Loucy (cell line): ENCODE measurements at regions not wholly inside any gene's neighbourhood (a gene's known extent, or its start where the extent isn't known, plus 50 kb on each side); places are given as distances from the start of the nearest gene placed in this dataset.

Source experiments
- H2AFZ ChIP-seq: fragments of 200-600 bp; sonication (generic); 2 replicates; pipeline ENCODE4 v1.6.0; 2016; ENCODE audit warnings: antibody characterized with exemption, mild to moderate bottlenecking, low read length, moderate library complexity
- H3F3A ChIP-seq: fragments of 200-600 bp; 2 replicates; pipeline ENCODE4 v1.6.0; 2016; ENCODE audit warnings: antibody characterized with exemption, low read depth, mild to moderate bottlenecking
- H3K27me3 ChIP-seq: fragments of 200-600 bp; sonication (generic); 2 replicates; pipeline ENCODE4 v1.6.1; 2014; ENCODE audit warnings: low read length, mild to moderate bottlenecking; ENCODE audit not compliant: insufficient read depth, poor library complexity, severe bottlenecking
- H3K36me3 ChIP-seq: fragments of 200-600 bp; sonication (generic); 2 replicates; pipeline ENCODE4 v1.6.1; 2016; ENCODE audit warnings: low read length; ENCODE audit not compliant: insufficient read depth
- H3K4me1 ChIP-seq: fragments of 200-600 bp; sonication (generic); 2 replicates; pipeline ENCODE4 v1.5.1; 2014; ENCODE audit warnings: low read length, mild to moderate bottlenecking; ENCODE audit not compliant: insufficient read depth, poor library complexity, severe bottlenecking
- H3K4me2 ChIP-seq: fragments of 200-600 bp; sonication (generic); 2 replicates; pipeline ENCODE4 v1.6.0; 2014; ENCODE audit warnings: antibody characterized with exemption, low read length, low read depth, mild to moderate bottlenecking; ENCODE audit not compliant: poor library complexity, severe bottlenecking
- H3K4me3 ChIP-seq: fragments of 200-600 bp; sonication (generic); 2 replicates; pipeline ENCODE4 v1.5.1; 2014; ENCODE audit warnings: low read length, mild to moderate bottlenecking, mixed read lengths; ENCODE audit not compliant: poor library complexity, severe bottlenecking
- H3K79me2 ChIP-seq: fragments of 200-600 bp; sonication (generic); 2 replicates; pipeline ENCODE4 v1.6.1; 2014; ENCODE audit warnings: low read length; ENCODE audit not compliant: insufficient read depth
- H3K9ac ChIP-seq: fragments of 200-600 bp; sonication (generic); 2 replicates; pipeline ENCODE4 v1.6.0; 2014; ENCODE audit warnings: mild to moderate bottlenecking, low read depth, low read length, moderate library complexity; ENCODE audit not compliant: poor library complexity, severe bottlenecking
- H3K9me2 ChIP-seq: fragments of 200-600 bp; sonication (generic); replicated peaks from 2 replicates; pipeline ENCODE4 v1.6.1; 2016; ENCODE audit warnings: low read depth, low read length, mixed read lengths
- H3K9me3 ChIP-seq: fragments of 200-600 bp; sonication (generic); 2 replicates; pipeline ENCODE4 v1.6.1; 2014; ENCODE audit warnings: mild to moderate bottlenecking, antibody characterized with exemption, low read length, low read depth; ENCODE audit not compliant: insufficient read depth
- H4K20me1 ChIP-seq: fragments of 200-600 bp; sonication (generic); 2 replicates; pipeline ENCODE4 v1.6.0; 2014; ENCODE audit warnings: antibody characterized with exemption, low read length, mild to moderate bottlenecking; ENCODE audit not compliant: insufficient read depth, poor library complexity, severe bottlenecking
- CTCF ChIP-seq: fragments of 200-600 bp; sonication (generic); conservative IDR thresholded peaks from 2 replicates; pipeline ENCODE4 v1.5.1; 2014; ENCODE audit warnings: mild to moderate bottlenecking, antibody characterized with exemption, low read length
- EZH2phosphoT487 ChIP-seq: fragments of 200-600 bp; IDR thresholded peaks from 2 replicates; pipeline ENCODE4 v1.6.1; 2018; ENCODE audit warnings: antibody characterized with exemption, mild to moderate bottlenecking, moderate library complexity, borderline replicate concordance

GRCh38 chr4:89427782-89428181 lies 120.2 kb upstream of the GPRIN3 start:
- Histone ChIP-seq H3F3A (no peaks in the 10 kb centered on the region), H3K27me3 (no peaks in the 10 kb centered on the region), H4K20me1 (no peaks in the 10 kb centered on the region), H3K4me3 (no peak overlapping the region), H2AFZ (no peak overlapping the region), H3K4me2 (no peak overlapping the region), H3K9me2 (no peaks in the 10 kb centered on the region; the same call in 1 of the 2 replicates), H3K9me3 (no peaks in the 10 kb centered on the region), H3K36me3 (no peaks in the 10 kb centered on the region), H3K79me2 (no peaks in the 10 kb centered on the region), H3K9ac (no peak overlapping the region), H3K4me1 (no peaks in the 10 kb centered on the region)
- no peak for TF ChIP-seq CTCF
- no peak for TF ChIP-seq EZH2phosphoT487

DNA sequence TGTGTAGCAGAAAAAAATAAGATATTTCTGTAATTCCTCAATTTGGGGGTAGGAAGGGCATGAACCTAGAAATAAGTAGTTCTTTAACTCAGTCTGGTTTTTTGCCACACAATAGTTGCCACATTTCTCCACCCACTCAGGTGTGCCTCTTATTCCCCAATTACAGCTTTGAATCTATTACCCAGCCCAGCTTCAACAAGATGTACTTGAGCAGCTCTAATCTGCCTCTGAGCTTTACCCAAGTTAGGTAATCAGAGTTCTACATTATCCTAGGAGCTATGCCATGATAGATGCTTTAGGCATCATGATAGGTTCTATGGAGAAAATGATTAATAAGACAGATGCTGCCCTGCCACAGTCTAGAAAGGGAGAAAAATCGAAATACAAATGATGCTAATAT lies 117.4 kb upstream of the GPRIN3 start:
- H3K9me3 ChIP-seq = no peaks in the 10 kb centered on the region
- no peaks in the 10 kb centered on the region for H3K36me3 ChIP-seq
- H2AFZ ChIP-seq = no peak overlapping the region
- no peak overlapping the region for H3K4me3 ChIP-seq
- no peak overlapping the region for H3K9ac ChIP-seq
- no peak for TF ChIP-seq CTCF
- TF ChIP-seq EZH2phosphoT487 = no peak
- H3K27me3 ChIP-seq = no peaks in the 10 kb centered on the region
- no peaks in the 10 kb centered on the region; the same call in 1 of the 2 replicates for H3K9me2 ChIP-seq
- H3K4me1 ChIP-seq = no peaks in the 10 kb centered on the region
- no peaks in the 10 kb centered on the region for H3K79me2 ChIP-seq
- H4K20me1 ChIP-seq = no peaks in the 10 kb centered on the region
- H3K4me2 ChIP-seq = no peak overlapping the region
- H3F3A ChIP-seq = no peaks in the 10 kb centered on the region

GRCh38 chr4:89422441-89422990 lies 114.9 kb upstream of the GPRIN3 start:
- Histone ChIP-seq H3F3A (no peaks in the 10 kb centered on the region), H3K27me3 (no peaks in the 10 kb centered on the region), H3K9me3 (no peaks in the 10 kb centered on the region), H3K9ac (no peak overlapping the region), H3K79me2 (no peaks in the 10 kb centered on the region), H3K4me3 (no peak overlapping the region), H4K20me1 (no peaks in the 10 kb centered on the region), H3K36me3 (no peaks in the 10 kb centered on the region), H3K9me2 (no peaks in the 10 kb centered on the region), H2AFZ (no peak overlapping the region; the same call in 1 of the 2 replicates), H3K4me1 (no peaks in the 10 kb centered on the region), H3K4me2 (no peak overlapping the region)
- TF ChIP-seq EZH2phosphoT487 = no peak

GRCh38 chr4:89420507-89420906 lies 112.9 kb upstream of the GPRIN3 start:
- Histone ChIP-seq H3K4me1 (no peaks in the 10 kb centered on the region), H3K27me3 (no peaks in the 10 kb centered on the region), H3K4me2 (no peak overlapping the region), H2AFZ (no peak overlapping the region), H3K9ac (no peak overlapping the region), H3K4me3 (no peak overlapping the region), H3K36me3 (no peaks in the 10 kb centered on the region), H3K79me2 (no peaks in the 10 kb centered on the region), H3K9me3 (no peaks in the 10 kb centered on the region), H3F3A (no peaks in the 10 kb centered on the region), H3K9me2 (no peaks in the 10 kb centered on the region), H4K20me1 (no peaks in the 10 kb centered on the region)
- TF ChIP-seq CTCF (no peak), EZH2phosphoT487 (no peak)
